ENCODE measurements at regions not wholly inside any gene's neighbourhood (a gene's known extent, or its start where the extent isn't known, plus 50 kb on each side); places are given as distances from the start of the nearest gene placed in this dataset.

GRCh38 chr5:145697251-145697990 is 137.7 kb downstream of the PRELID2 start:
- Histone ChIP-seq H3K4me1 (ENCODE audit: insufficient read depth) (no peaks in the 10 kb centered on the region), H3K4me3 (no peak overlapping the region), H3K79me2 (replicated peaks; ENCODE audit: insufficient read depth) (no peaks in the 10 kb centered on the region), H3K36me3 (ENCODE audit: insufficient read depth) (no peaks in the 10 kb centered on the region), H2AFZ (no peak overlapping the region), H3K27me3 (ENCODE audit: insufficient read depth) (no peaks in the 10 kb centered on the region), H3K9me2 (ENCODE audit: insufficient read depth) (no peaks in the 10 kb centered on the region), H3K27ac (ENCODE audit: low read depth) (no peak overlapping the region), H4K20me1 (replicated peaks; ENCODE audit: insufficient read depth) (no peaks in the 10 kb centered on the region), H3F3A (replicated peaks; ENCODE audit: low read depth) (no peaks in the 10 kb centered on the region), H3K4me2 (no peak overlapping the region)
- Mint-ChIP-seq H3K27me3 (ENCODE audit: insufficient read depth, low read depth, poor library complexity) (peaks cover 7% of the 10 kb centered on the region), H3K9me3 (no peaks in the 10 kb centered on the region), H3K4me1 (no peaks in the 10 kb centered on the region), H3K27ac (no peak overlapping the region), H3K4me3 (no peak overlapping the region), H3K36me3 (ENCODE audit: low read depth) (no peaks in the 10 kb centered on the region)
- DNase-seq (ENCODE audit: low spot score) = peak; percentile 68
- peak; percentile 48 for ATAC-seq
- TF ChIP-seq POLR2AphosphoS5 (IDR thresholded peaks at IDR 0.05; ENCODE audit: low read depth) (no peak), CTCF (conservative IDR thresholded peaks at IDR 0.05; ENCODE audit: low read depth in 2 of 2) (peak; percentile 71 to 78)

- Mint-ChIP-seq H3K9me3 (no peaks in the 10 kb centered on the region), H3K4me3 (no peak overlapping the region), H3K27ac (no peak overlapping the region), H3K27me3 (ENCODE audit: insufficient read depth, low read depth, poor library complexity) (no peaks in the 10 kb centered on the region), H3K4me1 (no peaks in the 10 kb centered on the region), H3K36me3 (ENCODE audit: low read depth) (no peaks in the 10 kb centered on the region)
- no peaks in the 10 kb centered on the region for H3K79me2 ChIP-seq (replicated peaks; ENCODE audit: insufficient read depth)
- ATAC-seq (no peak), DNase-seq (ENCODE audit: low spot score) (no peak)
- H3K27ac ChIP-seq (ENCODE audit: low read depth) = no peak overlapping the region
- no peaks in the 10 kb centered on the region for H3F3A ChIP-seq (replicated peaks; ENCODE audit: low read depth)
- no peaks in the 10 kb centered on the region for H3K36me3 ChIP-seq (ENCODE audit: insufficient read depth)
- H3K9me2 ChIP-seq (ENCODE audit: insufficient read depth) = 0 out of 2 replicates have a peak, but pooled peaks cover 3% of the 10 kb centered on the region
- TF ChIP-seq EZH2 (IDR thresholded peaks at IDR 0.05; ENCODE audit: low read depth, unreplicated experiment) = no peak
- TF ChIP-seq STAT1 (IDR thresholded peaks at IDR 0.05; ENCODE audit: unreplicated experiment) = no peak
- TF ChIP-seq ZNF331 (CRISPR knock-in tag; IDR thresholded peaks at IDR 0.05; ENCODE audit: low read depth) = no peak
- TF ChIP-seq CTCF (conservative IDR thresholded peaks at IDR 0.05; ENCODE audit: low read depth in 2 of 2) = no peak
- no peak for TF ChIP-seq EZH2phosphoT487 (IDR thresholded peaks at IDR 0.05; ENCODE audit: unreplicated experiment)
- TF ChIP-seq CREB1 (CRISPR knock-in tag; IDR thresholded peaks at IDR 0.05; ENCODE audit: low read depth) = no peak
- no peak for TF ChIP-seq POLR2AphosphoS5 (IDR thresholded peaks at IDR 0.05; ENCODE audit: low read depth)
- no peak for TF ChIP-seq ZNF462 (CRISPR knock-in tag; IDR thresholded peaks at IDR 0.05)
- TF ChIP-seq NANOG (IDR thresholded peaks at IDR 0.05; ENCODE audit: borderline replicate concordance) = no peak
- no peaks in the 10 kb centered on the region for H4K20me1 ChIP-seq (replicated peaks; ENCODE audit: insufficient read depth)
- no peaks in the 10 kb centered on the region for H3K4me1 ChIP-seq (ENCODE audit: insufficient read depth)
- H2AFZ ChIP-seq = no peak overlapping the region
- no peak overlapping the region for H3K4me2 ChIP-seq
- H3K4me3 ChIP-seq = no peak overlapping the region
- H3K27me3 ChIP-seq (ENCODE audit: insufficient read depth) = no peaks in the 10 kb centered on the region
These were observed 145.9 kb downstream of the PRELID2 start for GRCh38 chr5:145689235-145689634.

All from GM23338 (cell line).